HL-60 (cell line): ENCODE measurements at regions not wholly inside any gene's neighbourhood (a gene's known extent, or its start where the extent isn't known, plus 50 kb on each side); places are given as distances from the start of the nearest gene placed in this dataset.

ENCODE experiments used
- DNase-seq, 2 experiments: peaks; one replicate each; pipeline ENCODE4 v3.0.0-alpha.2; 2010 to 2020; ENCODE audit warnings: low read depth in 1 of 2, low spot score in 1 of 2
- H3K27ac ChIP-seq: fragments of 250-450 bp; sonication (Bioruptor Pico); replicated peaks from 2 replicates; pipeline ENCODE4 v1.5.1; 2020; ENCODE audit warnings: mild to moderate bottlenecking, moderate library complexity
- H3K27me3 ChIP-seq: fragments of 250-450 bp; sonication (Bioruptor Pico); 2 replicates; pipeline ENCODE4 v1.5.1; 2021; ENCODE audit warnings: mild to moderate bottlenecking, moderate library complexity; ENCODE audit not compliant: insufficient read depth, poor library complexity, severe bottlenecking
- H3K4me3 ChIP-seq: replicated peaks from 2 replicates; pipeline ENCODE4 v1.5.1; 2011; ENCODE audit warnings: mild to moderate bottlenecking, control low read depth, low read length; ENCODE audit not compliant: insufficient read depth
- CTCF ChIP-seq: IDR thresholded peaks from one replicate; pipeline ENCODE4 v1.5.1; 2011; ENCODE audit warnings: low read length, control low read depth, inconsistent platforms; ENCODE audit not compliant: insufficient read depth
- GABPA ChIP-seq: IDR thresholded peaks from 2 replicates; pipeline ENCODE4 v1.6.1; 2012; ENCODE audit warnings: low read depth
- POLR2AphosphoS5 ChIP-seq: IDR thresholded peaks from 2 replicates; pipeline ENCODE4 v1.6.1; 2012; ENCODE audit warnings: low read depth
- REST ChIP-seq: IDR thresholded peaks from 2 replicates; pipeline ENCODE4 v1.6.1; 2012; ENCODE audit warnings: low read depth; ENCODE audit not compliant: insufficient replicate concordance
- SPI1 ChIP-seq: IDR thresholded peaks from 2 replicates; pipeline ENCODE4 v1.6.1; 2012; ENCODE audit warnings: low read depth, mild to moderate bottlenecking, borderline replicate concordance

- TF ChIP-seq POLR2AphosphoS5: no peak
- Histone ChIP-seq H3K27me3 (no peaks in the 10 kb centered on the region), H3K27ac (no peak overlapping the region), H3K4me3 (no peak overlapping the region)
- no peak for DNase-seq
Observed at GRCh38 chr7:91416155-91416865, 152.1 kb downstream of the FZD1 start.

GRCh38 chr7:91420606-91421005 is 156.4 kb downstream of the FZD1 start:
- Histone ChIP-seq H3K4me3 (no peak overlapping the region), H3K27me3 (no peaks in the 10 kb centered on the region), H3K27ac (no peak overlapping the region)
- TF ChIP-seq SPI1: no peak
- TF ChIP-seq POLR2AphosphoS5: no peak
- no peak for TF ChIP-seq REST
- TF ChIP-seq CTCF: no peak
- no peak for TF ChIP-seq GABPA
- DNase-seq: no peak

GRCh38 chr7:91421018-91421417 is 156.8 kb downstream of the FZD1 start:
- no peak for DNase-seq
- Histone ChIP-seq H3K4me3 (no peak overlapping the region), H3K27me3 (no peaks in the 10 kb centered on the region), H3K27ac (no peak overlapping the region)
- no peak for TF ChIP-seq SPI1
- TF ChIP-seq REST: no peak

- H3K4me3 ChIP-seq: no peak overlapping the region
- DNase-seq: no peak
- TF ChIP-seq GABPA (no peak), POLR2AphosphoS5 (no peak), SPI1 (no peak), REST (no peak), CTCF (no peak)
Observed at GRCh38 chr7:91424371-91424770, 160.1 kb downstream of the FZD1 start.

More at GRCh38 chr7:91424371-91424770, 160.1 kb downstream of the FZD1 start:
- Histone ChIP-seq H3K27me3 (peaks cover 4% of the 10 kb centered on the region), H3K27ac (no peak overlapping the region)
